ENCODE measurements at regions not wholly inside any gene's neighbourhood (a gene's known extent, or its start where the extent isn't known, plus 50 kb on each side); places are given as distances from the start of the nearest gene placed in this dataset.

- no peak for TF ChIP-seq CTCF (IDR thresholded peaks at IDR 0.05; ENCODE audit: extremely low read depth, insufficient read depth, missing control alignments)
- DNase-seq (ENCODE audit: low spot score), result no peak
- in situ Hi-C loops (cut with MboI; ENCODE audit: low pct_unique_long_range_greater_than_20kb, low sequenced_read_pairs, unreplicated experiment), result no loop called here
Measured at GRCh38 chr12:112665958-112666357, 125.6 kb upstream of the RPH3A start.

- DNase-seq (ENCODE audit: low spot score), result no peak
- in situ Hi-C loops (cut with MboI; ENCODE audit: low pct_unique_long_range_greater_than_20kb, low sequenced_read_pairs, unreplicated experiment), result no loop called here
- TF ChIP-seq CTCF (IDR thresholded peaks at IDR 0.05; ENCODE audit: extremely low read depth, insufficient read depth, missing control alignments), result no peak
Measured at GRCh38 chr12:112671564-112671963, 120.0 kb upstream of the RPH3A start.

- TF ChIP-seq CTCF (IDR thresholded peaks at IDR 0.05; ENCODE audit: extremely low read depth, insufficient read depth, missing control alignments), result no peak
- in situ Hi-C loops (cut with MboI; ENCODE audit: low pct_unique_long_range_greater_than_20kb, low sequenced_read_pairs, unreplicated experiment), result no loop called here
- no peak for DNase-seq (ENCODE audit: low spot score)
Measured at GRCh38 chr12:112674539-112674938, 117.0 kb upstream of the RPH3A start.

GRCh38 chr12:112676507-112676906, 115.0 kb upstream of the RPH3A start:
- DNase-seq (ENCODE audit: low spot score), result no peak
- no peak for TF ChIP-seq CTCF (IDR thresholded peaks at IDR 0.05; ENCODE audit: extremely low read depth, insufficient read depth, missing control alignments)
- in situ Hi-C loops (cut with MboI; ENCODE audit: low pct_unique_long_range_greater_than_20kb, low sequenced_read_pairs, unreplicated experiment), result no loop called here

- no peak for DNase-seq (ENCODE audit: low spot score)
- no peak for TF ChIP-seq CTCF (IDR thresholded peaks at IDR 0.05; ENCODE audit: extremely low read depth, insufficient read depth, missing control alignments)
- in situ Hi-C loops (cut with MboI; ENCODE audit: low pct_unique_long_range_greater_than_20kb, low sequenced_read_pairs, unreplicated experiment), result no loop called here
Measured at GRCh38 chr12:112677050-112677765, 114.3 kb upstream of the RPH3A start.

GRCh38 chr12:112680993-112681392, 110.6 kb upstream of the RPH3A start:
- no peak for DNase-seq (ENCODE audit: low spot score)
- no peak for TF ChIP-seq CTCF (IDR thresholded peaks at IDR 0.05; ENCODE audit: extremely low read depth, insufficient read depth, missing control alignments)
- in situ Hi-C loops (cut with MboI; ENCODE audit: low pct_unique_long_range_greater_than_20kb, low sequenced_read_pairs, unreplicated experiment), result no loop called here

Measured in GM13977 (cell line).